ENCODE measurements at regions not wholly inside any gene's neighbourhood (a gene's known extent, or its start where the extent isn't known, plus 50 kb on each side); places are given as distances from the start of the nearest gene placed in this dataset.
A peak's percentile ranks its signal among the peaks of the same experiment; 100 is the strongest.

GRCh38 chr3:76912841-76913383 lies 127.0 kb upstream of the ROBO2 start:
- Histone ChIP-seq H3K4me1 (replicated peaks in 1 of 2) (no peaks in the 10 kb centered on the region), H3K9me3 (replicated peaks in 1 of 3) (no peaks in the 10 kb centered on the region), H3K27me3 (no peaks in the 10 kb centered on the region), H3K36me3 (replicated peaks in 1 of 2) (no peaks in the 10 kb centered on the region), H3K4me3 (no peak overlapping the region), H3K27ac (no peak overlapping the region)
- no peak for TF ChIP-seq POLR2A (IDR thresholded peaks at IDR 0.05)
- TF ChIP-seq CTCF (IDR thresholded peaks at IDR 0.05): no peak
- no peak for DNase-seq
- intact Hi-C loops (cut with DNase I): no loop called here
- 70 to 81% (median 73%) methylated on average over 12 of the region's 12 CpGs for WGBS, 4 donors

GRCh38 chr3:76917436-76917835 lies 122.5 kb upstream of the ROBO2 start:
- no peaks in the 10 kb centered on the region for H3K9me3 ChIP-seq (replicated peaks in 1 of 3)
- H3K27ac ChIP-seq: no peak overlapping the region
- 76 to 89% (median 83%) methylated on average over 3 of the region's 3 CpGs for WGBS, 4 donors
- H3K27me3 ChIP-seq: no peaks in the 10 kb centered on the region
- H3K4me3 ChIP-seq: no peak overlapping the region
- TF ChIP-seq CTCF (IDR thresholded peaks at IDR 0.05) (no peak), POLR2A (IDR thresholded peaks at IDR 0.05) (no peak)
- no peaks in the 10 kb centered on the region for H3K4me1 ChIP-seq (replicated peaks in 1 of 2)
- no peak for DNase-seq
- intact Hi-C loops (cut with DNase I): no loop called here
- H3K36me3 ChIP-seq (replicated peaks in 1 of 2): no peaks in the 10 kb centered on the region

- Histone ChIP-seq H3K36me3 (replicated peaks in 1 of 2) (no peaks in the 10 kb centered on the region), H3K4me3 (no peak overlapping the region), H3K9me3 (replicated peaks in 1 of 3) (no peaks in the 10 kb centered on the region), H3K4me1 (replicated peaks in 1 of 2) (no peaks in the 10 kb centered on the region), H3K27ac (no peak overlapping the region), H3K27me3 (no peaks in the 10 kb centered on the region)
- intact Hi-C loops (cut with DNase I): no loop called here
- TF ChIP-seq CTCF (IDR thresholded peaks at IDR 0.05): no peak
- no peak for TF ChIP-seq POLR2A (IDR thresholded peaks at IDR 0.05)
- no peak for DNase-seq
These were observed 119.4 kb upstream of the ROBO2 start for GRCh38 chr3:76920511-76920910.

- H3K36me3 ChIP-seq (replicated peaks in 1 of 2): no peaks in the 10 kb centered on the region
- TF ChIP-seq CTCF (IDR thresholded peaks at IDR 0.05): no peak
- TF ChIP-seq POLR2A (IDR thresholded peaks at IDR 0.05): no peak
- 25 to 33% (median 31%) methylated on average over 1 of the region's 1 CpG for WGBS, 4 donors
- no peaks in the 10 kb centered on the region for H3K9me3 ChIP-seq (replicated peaks in 1 of 3)
- intact Hi-C loops (cut with DNase I): no loop called here
- no peak overlapping the region for H3K4me3 ChIP-seq
- DNase-seq: peak in 1 of 7 donors; percentile 56
- H3K27me3 ChIP-seq: no peaks in the 10 kb centered on the region
- H3K4me1 ChIP-seq (replicated peaks in 1 of 2): no peaks in the 10 kb centered on the region
- peak overlapping the region in 1 of 5 donors; percentile 23 for H3K27ac ChIP-seq
These were observed 116.4 kb upstream of the ROBO2 start for GRCh38 chr3:76923485-76923884.
